OCI-LY1 (cell line): ENCODE measurements at regions not wholly inside any gene's neighbourhood (a gene's known extent, or its start where the extent isn't known, plus 50 kb on each side); places are given as distances from the start of the nearest gene placed in this dataset.

Experiments used
- H2AFZ ChIP-seq: fragments of 200-600 bp; sonication (generic), shearing (Covaris generic); 2 replicates; pipeline ENCODE4 v1.6.0; 2014; ENCODE audit warnings: antibody characterized with exemption, mild to moderate bottlenecking, low read length
- H3F3A ChIP-seq: fragments of 200-600 bp; sonication (generic), shearing (Covaris generic); 2 replicates; pipeline ENCODE4 v1.6.0; 2014; ENCODE audit warnings: mild to moderate bottlenecking, antibody characterized with exemption, low read length, moderate library complexity; ENCODE audit not compliant: insufficient read depth
- H3K27ac ChIP-seq: fragments of 200-600 bp; sonication (generic); 2 replicates; pipeline ENCODE4 v1.5.1; 2014; ENCODE audit warnings: low read length, mixed run types, mild to moderate bottlenecking, low read depth; ENCODE audit not compliant: poor library complexity, severe bottlenecking
- H3K27me3 ChIP-seq: fragments of 200-600 bp; sonication (generic); 2 replicates; pipeline ENCODE4 v1.6.0; 2014; ENCODE audit warnings: antibody characterized with exemption, mild to moderate bottlenecking, low read length, moderate library complexity; ENCODE audit not compliant: insufficient read depth
- H3K36me3 ChIP-seq: fragments of 200-600 bp; sonication (generic); 2 replicates; pipeline ENCODE4 v1.6.1; 2014; ENCODE audit warnings: mild to moderate bottlenecking, antibody characterized with exemption, low read length, moderate library complexity, mixed read lengths; ENCODE audit not compliant: insufficient read depth
- H3K4me1 ChIP-seq: fragments of 200-600 bp; sonication (generic); 2 replicates; pipeline ENCODE4 v1.5.1; 2014; ENCODE audit warnings: mild to moderate bottlenecking, low read length, moderate library complexity; ENCODE audit not compliant: insufficient read depth, severe bottlenecking
- H3K4me2 ChIP-seq: fragments of 200-600 bp; sonication (generic), shearing (Covaris generic); 2 replicates; pipeline ENCODE4 v1.6.1; 2014; ENCODE audit warnings: low read length
- H3K4me3 ChIP-seq: fragments of 200-600 bp; sonication (generic); 2 replicates; pipeline ENCODE4 v1.5.1; 2014; ENCODE audit warnings: low read length, low read depth, mild to moderate bottlenecking, mixed read lengths; ENCODE audit not compliant: poor library complexity, severe bottlenecking
- H3K79me2 ChIP-seq: fragments of 200-600 bp; shearing (Covaris generic); 2 replicates; pipeline ENCODE4 v1.6.1; 2016; ENCODE audit warnings: mixed run types, low read length, mixed read lengths; ENCODE audit not compliant: insufficient read depth
- H3K9ac ChIP-seq: fragments of 200-600 bp; sonication (generic), shearing (Covaris generic); 2 replicates; pipeline ENCODE4 v1.6.1; 2014; ENCODE audit warnings: mild to moderate bottlenecking, low read length, mixed read lengths
- H3K9me2 ChIP-seq: fragments of 200-600 bp; sonication (generic), shearing (Covaris generic); 2 replicates; pipeline ENCODE4 v1.6.1; 2014; ENCODE audit warnings: low read depth, mild to moderate bottlenecking, low read length, mixed read lengths
- H3K9me3 ChIP-seq: fragments of 200-600 bp; shearing (Covaris generic); 2 replicates; pipeline ENCODE4 v1.6.1; 2014; ENCODE audit warnings: low read length, mixed read lengths
- H4K20me1 ChIP-seq: fragments of 200-600 bp; sonication (generic), shearing (Covaris generic); 2 replicates; pipeline ENCODE4 v1.6.0; 2016; ENCODE audit warnings: mild to moderate bottlenecking, low read length; ENCODE audit not compliant: insufficient read depth
- EZH2 ChIP-seq: fragments of 200-600 bp; sonication (generic), shearing (Covaris generic); IDR thresholded peaks from 2 replicates; pipeline ENCODE4 v1.8.0; 2017; ENCODE audit warnings: borderline replicate concordance, mixed run types, mild to moderate bottlenecking, antibody characterized with exemption, low read length, moderate library complexity, mixed read lengths
- TF ChIP-seq, protein P1 (sequence below): fragments of 200-600 bp; sonication (generic), shearing (Covaris generic); IDR thresholded peaks from 2 replicates; pipeline ENCODE4 v1.5.1; 2017; ENCODE audit warnings: mild to moderate bottlenecking, antibody characterized with exemption, low read length, moderate library complexity, mixed read lengths

GRCh38 chr2:71864085-71864484, 283.6 kb downstream of the CYP26B1 start:
- no peak for TF ChIP-seq EZH2
- TF ChIP-seq, protein P1, sequence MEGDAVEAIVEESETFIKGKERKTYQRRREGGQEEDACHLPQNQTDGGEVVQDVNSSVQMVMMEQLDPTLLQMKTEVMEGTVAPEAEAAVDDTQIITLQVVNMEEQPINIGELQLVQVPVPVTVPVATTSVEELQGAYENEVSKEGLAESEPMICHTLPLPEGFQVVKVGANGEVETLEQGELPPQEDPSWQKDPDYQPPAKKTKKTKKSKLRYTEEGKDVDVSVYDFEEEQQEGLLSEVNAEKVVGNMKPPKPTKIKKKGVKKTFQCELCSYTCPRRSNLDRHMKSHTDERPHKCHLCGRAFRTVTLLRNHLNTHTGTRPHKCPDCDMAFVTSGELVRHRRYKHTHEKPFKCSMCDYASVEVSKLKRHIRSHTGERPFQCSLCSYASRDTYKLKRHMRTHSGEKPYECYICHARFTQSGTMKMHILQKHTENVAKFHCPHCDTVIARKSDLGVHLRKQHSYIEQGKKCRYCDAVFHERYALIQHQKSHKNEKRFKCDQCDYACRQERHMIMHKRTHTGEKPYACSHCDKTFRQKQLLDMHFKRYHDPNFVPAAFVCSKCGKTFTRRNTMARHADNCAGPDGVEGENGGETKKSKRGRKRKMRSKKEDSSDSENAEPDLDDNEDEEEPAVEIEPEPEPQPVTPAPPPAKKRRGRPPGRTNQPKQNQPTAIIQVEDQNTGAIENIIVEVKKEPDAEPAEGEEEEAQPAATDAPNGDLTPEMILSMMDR = no peak
- H3K9ac ChIP-seq = no peak overlapping the region

DNA sequence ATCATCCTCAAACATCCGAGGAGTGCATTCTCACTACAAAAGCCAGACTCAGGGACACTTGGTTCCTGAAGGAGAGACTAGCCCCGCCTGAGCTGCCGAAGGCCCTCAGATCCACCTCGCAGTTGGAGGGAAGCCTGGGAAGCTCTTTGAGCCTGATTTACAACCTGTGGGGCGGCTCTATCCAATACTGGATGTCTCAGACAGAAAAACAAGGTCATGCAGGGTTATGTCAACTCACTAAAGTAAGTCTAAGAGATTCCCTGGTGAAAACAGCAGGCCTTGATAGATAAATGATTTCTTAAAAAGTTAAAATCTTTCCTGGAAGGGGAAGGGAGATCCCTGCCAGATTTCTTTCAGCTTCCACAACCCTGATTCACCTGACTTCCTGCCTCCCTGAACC, 284.3 kb downstream of the CYP26B1 start:
- Histone ChIP-seq H3K27ac (no peak overlapping the region), H3K9me3 (no peaks in the 10 kb centered on the region), H2AFZ (no peak overlapping the region), H3K4me3 (no peak overlapping the region), H3K36me3 (no peaks in the 10 kb centered on the region), H4K20me1 (no peaks in the 10 kb centered on the region), H3K9ac (no peak overlapping the region), H3K9me2 (no peaks in the 10 kb centered on the region), H3F3A (no peaks in the 10 kb centered on the region), H3K79me2 (no peaks in the 10 kb centered on the region), H3K27me3 (no peaks in the 10 kb centered on the region), H3K4me1 (no peaks in the 10 kb centered on the region), H3K4me2 (no peak overlapping the region)
- TF ChIP-seq, protein P1 = no peak
- TF ChIP-seq EZH2 = no peak

More at GRCh38 chr2:71864085-71864484, 283.6 kb downstream of the CYP26B1 start:
- Histone ChIP-seq H3K4me3 (no peak overlapping the region), H3K27me3 (no peaks in the 10 kb centered on the region), H3K27ac (no peak overlapping the region), H2AFZ (no peak overlapping the region), H3K36me3 (no peaks in the 10 kb centered on the region), H4K20me1 (no peaks in the 10 kb centered on the region), H3K4me1 (no peaks in the 10 kb centered on the region), H3K9me3 (no peaks in the 10 kb centered on the region), H3F3A (no peaks in the 10 kb centered on the region), H3K9me2 (no peaks in the 10 kb centered on the region), H3K4me2 (no peak overlapping the region), H3K79me2 (no peaks in the 10 kb centered on the region)

GRCh38 chr2:71862921-71863320, 284.7 kb downstream of the CYP26B1 start:
- no peaks in the 10 kb centered on the region for H3K9me3 ChIP-seq
- H3K4me1 ChIP-seq = no peaks in the 10 kb centered on the region
- no peaks in the 10 kb centered on the region for H3K36me3 ChIP-seq
- no peak overlapping the region for H3K4me2 ChIP-seq
- no peaks in the 10 kb centered on the region for H4K20me1 ChIP-seq
- H2AFZ ChIP-seq = no peak overlapping the region
- H3K27me3 ChIP-seq = no peaks in the 10 kb centered on the region
- no peak overlapping the region for H3K9ac ChIP-seq
- TF ChIP-seq, protein P1 = no peak
- TF ChIP-seq EZH2 = no peak
- no peak overlapping the region for H3K27ac ChIP-seq
- no peaks in the 10 kb centered on the region for H3F3A ChIP-seq
- no peaks in the 10 kb centered on the region for H3K79me2 ChIP-seq
- H3K4me3 ChIP-seq = no peak overlapping the region
- no peaks in the 10 kb centered on the region for H3K9me2 ChIP-seq
